ENCODE measurements at regions not wholly inside any gene's neighbourhood (a gene's known extent, or its start where the extent isn't known, plus 50 kb on each side); places are given as distances from the start of the nearest gene placed in this dataset.

- WGBS (ENCODE audit: low lambda C conversion rate): 37% methylated on average over 3 of the region's 3 CpGs
- H3K4me2 ChIP-seq: no peak overlapping the region
- H3F3A ChIP-seq (replicated peaks; ENCODE audit: insufficient read depth): no peaks in the 10 kb centered on the region
- H3K27ac ChIP-seq (ENCODE audit: low read depth in 2 of 2, low read length in 1 of 2): peak overlapping the region in 1 of 2 experiments; percentile 14; a peak in 1 of 4 replicates
- peaks cover 0 to 13% of the 10 kb centered on the region in 2 experiments; a peak in 2 of 4 replicates for H3K4me1 ChIP-seq (ENCODE audit: control insufficient read depth in 1 of 2, insufficient read depth in 2 of 2, low read depth in 1 of 2, low read length in 1 of 2)
- no peaks in the 10 kb centered on the region for H3K27me3 ChIP-seq (ENCODE audit: insufficient read depth)
- DNase-seq: peak; percentile 43
- H3K9me2 ChIP-seq: no peaks in the 10 kb centered on the region
- no peaks in the 10 kb centered on the region for H3K79me2 ChIP-seq (ENCODE audit: insufficient read depth)
- H3K4me3 ChIP-seq (ENCODE audit: low read depth in 2 of 2, low read length in 1 of 2): no peak overlapping the region
- POLR2A ChIA-PET: no interaction called here
- H4K20me1 ChIP-seq (ENCODE audit: insufficient read depth): no peaks in the 10 kb centered on the region
- no peak overlapping the region for H2AFZ ChIP-seq (ENCODE audit: low read depth)
- CTCF ChIA-PET: interaction anchor here (1.9 kb wide), 1 partner anchor 34 kb away, joined by 8 read pairs; no protein-coding TSS in a partner anchor
- no peak overlapping the region for H3K9ac ChIP-seq
- no peaks in the 10 kb centered on the region for H3K36me3 ChIP-seq (replicated peaks in 1 of 2; ENCODE audit: control insufficient read depth in 1 of 2, insufficient read depth in 2 of 2, low read length in 1 of 2)
- TF ChIP-seq TAF1 (IDR thresholded peaks at IDR 0.05; ENCODE audit: borderline replicate concordance, low read depth, low read length) (no peak), USF1 (IDR thresholded peaks at IDR 0.05; ENCODE audit: borderline replicate concordance, low read depth) (no peak), MXI1 (IDR thresholded peaks at IDR 0.05; ENCODE audit: low read depth, low read length) (peak; percentile 40; the same call in 1 of the 2 replicates), PBX3 (IDR thresholded peaks at IDR 0.05) (no peak), SIN3A (IDR thresholded peaks at IDR 0.05; ENCODE audit: borderline replicate concordance, low read depth, low read length) (no peak), RFX5 (IDR thresholded peaks at IDR 0.05; ENCODE audit: low read length) (no peak), TCF12 (IDR thresholded peaks at IDR 0.05) (peak; percentile 22; the same call in 1 of the 2 replicates), ZBTB33 (IDR thresholded peaks at IDR 0.05; ENCODE audit: borderline replicate concordance, low read depth) (no peak), RXRA (IDR thresholded peaks at IDR 0.05; ENCODE audit: borderline replicate concordance, low read depth) (no peak), GATA2 (CRISPR knock-in tag; IDR thresholded peaks at IDR 0.05) (peak; percentile 91), RCOR1 (IDR thresholded peaks at IDR 0.05; ENCODE audit: low read length) (peak; percentile 69; the same call in 1 of the 2 replicates), ELF1 (IDR thresholded peaks at IDR 0.05) (no peak), RAD21 (IDR thresholded peaks at IDR 0.05; ENCODE audit: low read length) (no peak; the same call in 1 of the 2 replicates), MAX (IDR thresholded peaks at IDR 0.05; ENCODE audit: low read depth) (no peak), FOXJ3 (CRISPR knock-in tag; IDR thresholded peaks at IDR 0.05) (peak; percentile 53; the same call in 1 of the 2 replicates), EP300 (IDR thresholded peaks at IDR 0.05; ENCODE audit: borderline replicate concordance in 1 of 2, low read depth in 1 of 2, low read length in 1 of 2) (peak in 1 of 2 experiments; percentile 73; a peak in 1 of 4 replicates), POLR2AphosphoS5 (IDR thresholded peaks at IDR 0.05; ENCODE audit: low read depth, low read length) (no peak)
- H3K9me3 ChIP-seq: no peaks in the 10 kb centered on the region
Measured at GRCh38 chr1:221511797-221512196, 230.1 kb downstream of the DUSP10 start.
